ENCODE measurements at regions not wholly inside any gene's neighbourhood (a gene's known extent, or its start where the extent isn't known, plus 50 kb on each side); places are given as distances from the start of the nearest gene placed in this dataset.

DNA sequence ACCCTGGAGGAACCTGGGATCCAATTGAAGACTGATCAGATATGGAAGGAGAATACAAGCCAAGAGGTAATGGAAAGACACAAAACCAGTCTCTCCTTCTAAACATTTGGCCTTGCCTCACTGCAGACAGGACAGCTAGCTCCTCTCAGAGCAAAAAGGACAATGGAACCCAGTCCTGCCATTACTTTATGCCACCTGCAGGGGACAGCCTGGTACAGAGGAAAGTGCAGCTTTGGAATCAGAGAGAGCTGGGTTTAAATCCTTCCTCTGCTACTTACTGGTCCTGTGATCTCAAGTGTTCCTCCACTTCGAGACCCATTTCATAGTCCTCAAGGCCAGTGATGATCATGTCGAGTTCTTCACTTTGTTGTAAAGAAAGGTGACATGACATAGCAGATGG is 159.4 kb upstream of the SMAD3 start:
- no peak for DNase-seq (ENCODE audit: insufficient read length, low spot score)
- TF ChIP-seq POLR2A (IDR thresholded peaks at IDR 0.05; ENCODE audit: low read depth, low read length) = no peak
- no peak for FAIRE-seq

- no peak for FAIRE-seq
- TF ChIP-seq POLR2A (IDR thresholded peaks at IDR 0.05; ENCODE audit: low read depth, low read length) = no peak
- DNase-seq (ENCODE audit: insufficient read length, low spot score) = no peak
These were observed 158.5 kb upstream of the SMAD3 start for GRCh38 chr15:66906668-66907614.

DNA sequence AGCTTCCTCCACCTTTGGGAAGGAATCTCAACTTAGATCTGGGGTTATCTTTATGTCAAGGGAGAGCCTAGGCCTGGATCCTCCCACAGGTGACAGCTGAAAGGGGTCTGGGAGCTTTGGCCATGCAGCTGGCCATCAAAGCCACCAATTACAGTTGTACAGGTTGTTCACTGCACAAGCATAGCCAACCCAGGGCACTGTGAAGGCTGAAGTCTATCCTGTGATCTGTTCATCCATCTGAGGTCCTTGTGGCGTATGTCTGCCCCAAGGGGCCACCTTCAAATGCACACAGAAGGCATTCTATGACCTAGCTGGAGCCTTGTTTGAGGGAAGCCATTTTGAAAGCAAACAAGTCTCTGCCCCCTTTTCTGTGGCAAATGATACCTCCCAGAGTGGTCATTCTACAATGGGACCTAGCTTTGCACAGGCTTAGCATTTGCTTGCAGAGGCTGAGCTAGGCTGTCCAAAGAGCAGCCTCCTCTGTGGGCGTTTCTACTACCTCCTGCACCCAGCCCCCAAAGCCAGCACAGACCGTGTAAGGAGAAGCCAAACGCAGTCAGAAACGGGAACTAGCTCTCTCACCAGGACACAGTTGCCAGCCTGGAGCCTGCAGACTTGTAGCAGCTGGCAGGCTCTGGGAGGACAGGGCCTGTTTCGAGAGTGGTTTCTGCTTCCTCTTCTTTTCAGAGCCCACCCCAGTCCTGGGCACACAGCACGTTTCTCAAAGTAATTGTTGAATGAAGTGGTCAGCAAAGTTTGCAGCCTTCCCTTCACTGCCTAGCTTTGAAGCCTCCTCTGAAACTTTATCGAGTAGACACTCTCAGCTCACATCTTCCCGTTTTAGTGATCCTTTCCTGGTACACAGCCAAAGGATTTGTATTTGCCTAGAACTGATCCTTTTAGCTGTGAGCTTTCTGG is 157.3 kb upstream of the SMAD3 start:
- DNase-seq (ENCODE audit: insufficient read length, low spot score) = no peak
- no peak for FAIRE-seq
- TF ChIP-seq POLR2A (IDR thresholded peaks at IDR 0.05; ENCODE audit: low read depth, low read length) = no peak

GRCh38 chr15:66908744-66909095 is 156.7 kb upstream of the SMAD3 start:
- no peak for DNase-seq (ENCODE audit: insufficient read length, low spot score)
- FAIRE-seq = no peak
- TF ChIP-seq POLR2A (IDR thresholded peaks at IDR 0.05; ENCODE audit: low read depth, low read length) = no peak

DNA sequence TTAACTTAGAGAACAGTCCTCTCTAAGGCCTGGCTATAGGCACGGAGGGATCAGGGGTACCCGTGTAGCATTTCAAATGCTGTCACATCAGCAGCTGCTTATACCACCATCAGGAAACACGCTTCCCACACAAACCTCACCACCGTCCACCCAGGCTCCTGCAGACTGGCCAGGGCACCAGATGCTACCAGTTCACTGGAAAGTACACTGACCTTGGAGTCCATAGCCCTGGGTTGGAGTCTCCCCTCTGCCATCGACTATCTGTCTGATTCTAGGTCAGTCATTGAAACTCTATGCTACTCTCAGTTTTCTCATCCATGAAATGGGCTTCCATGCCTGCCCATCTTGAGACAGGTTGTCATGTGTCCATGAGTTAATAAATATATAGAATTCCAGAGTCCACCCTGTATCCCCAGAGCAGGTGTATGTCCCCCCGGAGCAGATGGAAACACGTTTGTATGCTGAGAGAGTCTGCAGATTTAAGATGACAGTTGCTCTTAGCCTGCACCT is 156.0 kb upstream of the SMAD3 start:
- TF ChIP-seq POLR2A (IDR thresholded peaks at IDR 0.05; ENCODE audit: low read depth, low read length) = no peak
- DNase-seq (ENCODE audit: insufficient read length, low spot score) (no peak), FAIRE-seq (no peak)

DNA sequence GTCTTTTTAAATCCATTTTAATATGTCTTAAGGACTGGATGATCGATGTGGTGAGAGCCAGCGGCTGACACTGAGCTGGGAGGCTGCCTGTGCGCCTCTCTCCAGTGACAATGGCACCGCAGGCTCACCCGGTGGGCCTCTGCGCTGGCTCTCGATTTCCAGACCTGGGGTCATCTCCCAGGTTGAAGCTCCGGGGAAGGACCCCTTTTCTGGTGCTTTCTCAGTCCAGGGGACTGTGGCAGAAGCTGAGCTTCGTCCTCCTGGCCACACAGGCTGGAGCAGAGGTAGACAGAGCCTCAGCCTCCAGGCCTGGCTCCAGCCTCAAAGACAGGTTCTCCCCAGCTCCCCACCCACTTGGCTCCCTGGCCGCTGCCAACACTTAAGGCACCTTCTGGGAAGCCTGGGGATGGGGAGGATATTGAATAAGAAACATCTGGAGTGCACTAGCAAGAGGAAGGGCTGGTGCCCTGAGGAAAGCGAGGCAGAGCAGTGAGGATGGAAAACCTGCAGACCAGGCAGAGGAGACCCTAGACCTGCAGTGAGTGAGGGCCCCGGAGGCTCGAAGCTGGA is 154.2 kb upstream of the SMAD3 start:
- DNase-seq (ENCODE audit: insufficient read length, low spot score) = no peak
- FAIRE-seq = no peak
- no peak for TF ChIP-seq POLR2A (IDR thresholded peaks at IDR 0.05; ENCODE audit: low read depth, low read length)

GRCh38 chr15:66912001-66912400 is 153.4 kb upstream of the SMAD3 start:
- TF ChIP-seq POLR2A (IDR thresholded peaks at IDR 0.05; ENCODE audit: low read depth, low read length) = no peak
- no peak for DNase-seq (ENCODE audit: insufficient read length, low spot score)
- no peak for FAIRE-seq

GRCh38 chr15:66912441-66912840 is 153.0 kb upstream of the SMAD3 start:
- no peak for FAIRE-seq
- no peak for TF ChIP-seq POLR2A (IDR thresholded peaks at IDR 0.05; ENCODE audit: low read depth, low read length)
- DNase-seq (ENCODE audit: insufficient read length, low spot score) = no peak

DNA sequence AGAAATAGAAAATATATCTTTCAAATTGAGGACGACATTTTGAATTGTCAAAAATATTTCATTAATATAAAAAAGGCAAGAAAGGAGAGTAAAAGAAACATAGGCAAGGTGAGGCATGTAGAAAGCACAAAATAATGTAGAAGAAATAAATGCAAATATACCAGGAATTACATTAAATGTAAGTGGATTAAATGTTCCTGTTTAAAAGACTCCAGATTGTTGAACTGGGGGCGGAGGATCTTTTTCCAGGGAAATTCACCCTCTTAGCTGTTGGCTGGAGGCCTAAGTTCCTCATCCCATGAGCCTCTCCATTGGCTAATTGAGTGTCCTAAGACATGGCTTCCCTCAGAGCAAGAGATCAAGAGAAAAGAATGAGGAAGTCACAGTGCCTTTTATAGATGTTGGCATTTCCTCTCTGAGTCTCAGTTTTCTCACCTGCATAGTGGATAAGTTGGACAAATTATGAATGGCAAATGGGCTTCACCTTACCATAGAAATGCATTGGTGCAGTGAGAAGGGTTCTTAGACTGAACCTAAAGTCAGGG is 147.4 kb upstream of the SMAD3 start:
- FAIRE-seq = no peak
- no peak for TF ChIP-seq POLR2A (IDR thresholded peaks at IDR 0.05; ENCODE audit: low read depth, low read length)
- no peak for DNase-seq (ENCODE audit: insufficient read length, low spot score)

DNA sequence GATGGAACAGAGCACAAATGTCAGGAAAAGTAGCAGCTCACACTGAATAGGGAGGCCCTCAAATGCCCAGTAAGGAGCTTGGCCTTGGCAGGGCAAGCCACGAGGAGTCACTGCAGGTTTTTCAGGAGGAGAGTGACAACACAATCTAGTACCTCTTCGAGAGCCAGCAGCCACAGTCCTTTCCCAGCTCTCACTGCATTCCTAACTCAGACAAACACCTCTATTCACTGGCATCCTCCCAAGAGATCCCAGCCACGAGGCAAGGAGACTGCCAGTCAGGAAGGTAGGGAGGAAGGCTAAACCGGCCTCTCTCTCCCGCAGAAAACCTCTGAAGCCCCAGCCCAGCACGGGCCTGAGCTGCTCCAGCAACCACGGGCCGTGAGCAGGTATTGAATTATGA is 146.0 kb upstream of the SMAD3 start:
- FAIRE-seq = no peak
- DNase-seq (ENCODE audit: insufficient read length, low spot score) = no peak
- TF ChIP-seq POLR2A (IDR thresholded peaks at IDR 0.05; ENCODE audit: low read depth, low read length) = no peak

GRCh38 chr15:66921319-66921915 is 144.0 kb upstream of the SMAD3 start:
- DNase-seq (ENCODE audit: insufficient read length, low spot score) = no peak

DNA sequence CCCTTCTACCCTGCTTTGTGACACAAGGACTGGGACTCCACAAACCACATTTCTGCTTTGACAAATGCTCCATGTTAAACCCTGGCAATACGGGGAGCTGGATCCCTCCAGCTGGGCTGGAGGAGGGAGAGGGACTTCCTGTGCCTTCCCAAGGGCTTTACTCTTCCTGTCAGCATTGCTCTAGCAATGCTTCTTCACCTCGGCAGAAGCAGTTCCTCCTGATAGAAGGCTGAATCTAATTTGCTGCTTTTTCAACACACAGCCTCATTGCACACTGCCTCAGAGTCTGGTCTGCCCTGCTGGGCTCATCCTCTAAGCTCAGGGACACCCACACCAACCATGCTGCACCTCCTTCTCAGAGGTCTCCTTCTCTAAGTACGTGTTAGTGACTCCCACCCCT is 142.8 kb upstream of the SMAD3 start:
- no peak for TF ChIP-seq POLR2A (IDR thresholded peaks at IDR 0.05; ENCODE audit: low read depth, low read length)
- no peak for FAIRE-seq
- no peak for DNase-seq (ENCODE audit: insufficient read length, low spot score)

More at GRCh38 chr15:66921319-66921915, 144.0 kb upstream of the SMAD3 start:
- TF ChIP-seq POLR2A (IDR thresholded peaks at IDR 0.05; ENCODE audit: low read depth, low read length) = no peak
- no peak for FAIRE-seq

DNA sequence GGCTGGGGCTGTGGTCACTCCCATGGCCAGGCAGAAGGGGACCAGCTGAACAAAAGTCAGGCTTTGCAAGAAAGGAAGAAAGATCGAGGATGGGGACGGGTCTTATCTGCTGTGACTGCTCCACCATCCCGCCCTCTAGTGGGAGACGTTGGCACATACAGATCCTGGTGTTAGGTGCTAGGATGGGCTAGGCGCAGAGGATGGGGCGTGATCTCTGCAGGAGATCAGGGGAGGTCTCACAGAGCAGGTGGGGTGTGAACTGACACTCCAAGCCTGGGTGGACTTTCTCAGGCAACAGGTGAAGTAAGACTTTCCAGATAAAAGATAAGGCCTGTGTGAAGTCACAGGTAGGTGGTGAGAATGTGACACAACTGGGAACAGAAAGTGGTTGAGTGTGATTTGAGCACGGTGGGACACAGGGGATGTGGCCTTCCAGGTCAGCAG is 141.9 kb upstream of the SMAD3 start:
- no peak for FAIRE-seq
- no peak for TF ChIP-seq POLR2A (IDR thresholded peaks at IDR 0.05; ENCODE audit: low read depth, low read length)

More for the DNA sequence above, 141.9 kb upstream of the SMAD3 start:
- peak; percentile 23 for DNase-seq (ENCODE audit: insufficient read length, low spot score)
